Endothelial cell of umbilical vein (primary cell): ENCODE measurements at regions not wholly inside any gene's neighbourhood (a gene's known extent, or its start where the extent isn't known, plus 50 kb on each side); places are given as distances from the start of the nearest gene placed in this dataset.

Experiments
- EZH2 ChIP-seq: IDR thresholded peaks from 2 replicates; pipeline ENCODE4 v1.6.1; 2012; ENCODE audit warnings: borderline replicate concordance, low read depth, mild to moderate bottlenecking, moderate library complexity, low read length, inconsistent platforms; ENCODE audit not compliant: severe bottlenecking
- FOS ChIP-seq: IDR thresholded peaks from 2 replicates; pipeline ENCODE4 v1.6.1; 2011; ENCODE audit warnings: mild to moderate bottlenecking, low read length, moderate library complexity, borderline replicate concordance; ENCODE audit not compliant: insufficient read depth
- MYC ChIP-seq: IDR thresholded peaks from one replicate; pipeline ENCODE4 v1.6.1; 2011; ENCODE audit warnings: mild to moderate bottlenecking, low read depth, low read length
- POLR2A ChIP-seq: IDR thresholded peaks from 2 replicates; pipeline ENCODE4 v1.6.1; 2012; ENCODE audit warnings: low read depth, mild to moderate bottlenecking, control low read depth, low read length
- POLR2AphosphoS5 ChIP-seq: IDR thresholded peaks from 2 replicates; pipeline ENCODE4 v1.6.1; 2012; ENCODE audit warnings: low read depth, mild to moderate bottlenecking, control low read depth, low read length, moderate library complexity; ENCODE audit not compliant: insufficient read depth
- TF ChIP-seq, protein P1 (sequence below), 2 donors: IDR thresholded peaks; 1 replicate in 1 of 2; 2 replicates in 1 of 2; pipeline ENCODE4 v1.5.1; 2011; ENCODE audit warnings: low read length in 2 of 2, mild to moderate bottlenecking in 2 of 2, moderate library complexity in 2 of 2, control low read depth in 1 of 2, inconsistent platforms in 1 of 2, low read depth in 1 of 2; ENCODE audit not compliant: insufficient read depth in 1 of 2; ENCODE audit errors: extremely low read depth in 1 of 2
- TF ChIP-seq, protein P2 (sequence below): IDR thresholded peaks from 2 replicates; pipeline ENCODE4 v1.6.1; 2011; ENCODE audit not compliant: insufficient read depth, insufficient read length

DNA sequence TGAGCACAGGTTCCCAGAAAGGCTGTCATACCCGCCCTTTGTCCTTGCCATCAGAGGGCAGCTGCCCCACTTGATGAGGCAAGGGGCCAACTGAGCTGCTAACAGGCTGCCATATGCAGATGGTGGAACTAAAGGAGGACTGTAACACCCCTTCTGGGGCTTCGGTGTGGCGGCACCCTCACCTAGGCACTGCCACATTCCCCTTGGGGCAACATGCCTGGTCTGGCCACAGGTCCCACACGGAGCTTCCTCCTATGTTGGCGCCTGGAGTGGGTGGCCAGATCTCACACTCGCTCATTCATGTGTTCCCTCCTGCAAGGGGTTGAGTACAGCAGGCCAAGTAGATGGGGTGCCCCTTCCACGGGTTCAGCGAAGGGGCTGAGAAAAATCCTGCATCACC is 777.4 kb upstream of the CHD1 start:
- TF ChIP-seq, protein P1, sequence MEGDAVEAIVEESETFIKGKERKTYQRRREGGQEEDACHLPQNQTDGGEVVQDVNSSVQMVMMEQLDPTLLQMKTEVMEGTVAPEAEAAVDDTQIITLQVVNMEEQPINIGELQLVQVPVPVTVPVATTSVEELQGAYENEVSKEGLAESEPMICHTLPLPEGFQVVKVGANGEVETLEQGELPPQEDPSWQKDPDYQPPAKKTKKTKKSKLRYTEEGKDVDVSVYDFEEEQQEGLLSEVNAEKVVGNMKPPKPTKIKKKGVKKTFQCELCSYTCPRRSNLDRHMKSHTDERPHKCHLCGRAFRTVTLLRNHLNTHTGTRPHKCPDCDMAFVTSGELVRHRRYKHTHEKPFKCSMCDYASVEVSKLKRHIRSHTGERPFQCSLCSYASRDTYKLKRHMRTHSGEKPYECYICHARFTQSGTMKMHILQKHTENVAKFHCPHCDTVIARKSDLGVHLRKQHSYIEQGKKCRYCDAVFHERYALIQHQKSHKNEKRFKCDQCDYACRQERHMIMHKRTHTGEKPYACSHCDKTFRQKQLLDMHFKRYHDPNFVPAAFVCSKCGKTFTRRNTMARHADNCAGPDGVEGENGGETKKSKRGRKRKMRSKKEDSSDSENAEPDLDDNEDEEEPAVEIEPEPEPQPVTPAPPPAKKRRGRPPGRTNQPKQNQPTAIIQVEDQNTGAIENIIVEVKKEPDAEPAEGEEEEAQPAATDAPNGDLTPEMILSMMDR (IDR thresholded peaks at IDR 0.05; ENCODE audit: extremely low read depth in 1 of 2, insufficient read depth in 1 of 2, low read depth in 1 of 2, low read length in 2 of 2), result no peak
- TF ChIP-seq EZH2 (no peak), POLR2AphosphoS5 (no peak), POLR2A (no peak), MYC (no peak), FOS (no peak)
- TF ChIP-seq, protein P2, sequence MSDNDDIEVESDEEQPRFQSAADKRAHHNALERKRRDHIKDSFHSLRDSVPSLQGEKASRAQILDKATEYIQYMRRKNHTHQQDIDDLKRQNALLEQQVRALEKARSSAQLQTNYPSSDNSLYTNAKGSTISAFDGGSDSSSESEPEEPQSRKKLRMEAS, result no peak
